ENCODE measurements at regions not wholly inside any gene's neighbourhood (a gene's known extent, or its start where the extent isn't known, plus 50 kb on each side); places are given as distances from the start of the nearest gene placed in this dataset.

DNA sequence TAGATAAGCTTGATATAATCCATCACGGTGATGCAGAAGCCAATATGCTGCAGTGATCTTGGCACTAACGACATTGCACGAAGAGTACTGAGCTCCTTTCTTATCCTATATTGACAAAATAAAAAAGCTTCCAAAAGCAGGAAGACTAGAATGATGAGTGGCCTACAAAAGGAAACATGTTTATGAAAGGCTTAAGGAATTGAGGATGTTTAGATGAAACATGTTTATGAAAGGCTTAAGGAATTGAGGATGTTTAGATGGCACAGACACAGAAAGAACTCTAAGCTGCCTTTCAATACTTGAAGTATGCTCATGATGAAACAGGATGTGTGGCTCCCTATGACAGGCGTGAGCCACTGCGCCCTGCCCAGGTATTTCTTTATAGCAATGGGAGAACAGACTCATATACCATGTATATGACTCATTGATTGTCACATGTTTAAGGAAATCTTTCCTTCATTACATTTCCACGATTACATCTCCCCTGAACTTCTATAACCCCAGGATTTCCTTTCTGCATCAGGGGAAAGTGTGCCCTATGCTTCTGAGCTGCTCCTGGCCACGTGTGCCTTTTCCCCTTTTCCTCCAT is 690.8 kb upstream of the ARGLU1 start:
- TF ChIP-seq, protein P1, sequence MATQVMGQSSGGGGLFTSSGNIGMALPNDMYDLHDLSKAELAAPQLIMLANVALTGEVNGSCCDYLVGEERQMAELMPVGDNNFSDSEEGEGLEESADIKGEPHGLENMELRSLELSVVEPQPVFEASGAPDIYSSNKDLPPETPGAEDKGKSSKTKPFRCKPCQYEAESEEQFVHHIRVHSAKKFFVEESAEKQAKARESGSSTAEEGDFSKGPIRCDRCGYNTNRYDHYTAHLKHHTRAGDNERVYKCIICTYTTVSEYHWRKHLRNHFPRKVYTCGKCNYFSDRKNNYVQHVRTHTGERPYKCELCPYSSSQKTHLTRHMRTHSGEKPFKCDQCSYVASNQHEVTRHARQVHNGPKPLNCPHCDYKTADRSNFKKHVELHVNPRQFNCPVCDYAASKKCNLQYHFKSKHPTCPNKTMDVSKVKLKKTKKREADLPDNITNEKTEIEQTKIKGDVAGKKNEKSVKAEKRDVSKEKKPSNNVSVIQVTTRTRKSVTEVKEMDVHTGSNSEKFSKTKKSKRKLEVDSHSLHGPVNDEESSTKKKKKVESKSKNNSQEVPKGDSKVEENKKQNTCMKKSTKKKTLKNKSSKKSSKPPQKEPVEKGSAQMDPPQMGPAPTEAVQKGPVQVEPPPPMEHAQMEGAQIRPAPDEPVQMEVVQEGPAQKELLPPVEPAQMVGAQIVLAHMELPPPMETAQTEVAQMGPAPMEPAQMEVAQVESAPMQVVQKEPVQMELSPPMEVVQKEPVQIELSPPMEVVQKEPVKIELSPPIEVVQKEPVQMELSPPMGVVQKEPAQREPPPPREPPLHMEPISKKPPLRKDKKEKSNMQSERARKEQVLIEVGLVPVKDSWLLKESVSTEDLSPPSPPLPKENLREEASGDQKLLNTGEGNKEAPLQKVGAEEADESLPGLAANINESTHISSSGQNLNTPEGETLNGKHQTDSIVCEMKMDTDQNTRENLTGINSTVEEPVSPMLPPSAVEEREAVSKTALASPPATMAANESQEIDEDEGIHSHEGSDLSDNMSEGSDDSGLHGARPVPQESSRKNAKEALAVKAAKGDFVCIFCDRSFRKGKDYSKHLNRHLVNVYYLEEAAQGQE (IDR thresholded peaks at IDR 0.05; ENCODE audit: low read depth, low read length), result no peak
- no peak for TF ChIP-seq SIN3A (IDR thresholded peaks at IDR 0.05; ENCODE audit: borderline replicate concordance, low read depth, low read length)
- no peak for TF ChIP-seq RAD21 (IDR thresholded peaks at IDR 0.05; ENCODE audit: low read length)
- TF ChIP-seq, protein P2, sequence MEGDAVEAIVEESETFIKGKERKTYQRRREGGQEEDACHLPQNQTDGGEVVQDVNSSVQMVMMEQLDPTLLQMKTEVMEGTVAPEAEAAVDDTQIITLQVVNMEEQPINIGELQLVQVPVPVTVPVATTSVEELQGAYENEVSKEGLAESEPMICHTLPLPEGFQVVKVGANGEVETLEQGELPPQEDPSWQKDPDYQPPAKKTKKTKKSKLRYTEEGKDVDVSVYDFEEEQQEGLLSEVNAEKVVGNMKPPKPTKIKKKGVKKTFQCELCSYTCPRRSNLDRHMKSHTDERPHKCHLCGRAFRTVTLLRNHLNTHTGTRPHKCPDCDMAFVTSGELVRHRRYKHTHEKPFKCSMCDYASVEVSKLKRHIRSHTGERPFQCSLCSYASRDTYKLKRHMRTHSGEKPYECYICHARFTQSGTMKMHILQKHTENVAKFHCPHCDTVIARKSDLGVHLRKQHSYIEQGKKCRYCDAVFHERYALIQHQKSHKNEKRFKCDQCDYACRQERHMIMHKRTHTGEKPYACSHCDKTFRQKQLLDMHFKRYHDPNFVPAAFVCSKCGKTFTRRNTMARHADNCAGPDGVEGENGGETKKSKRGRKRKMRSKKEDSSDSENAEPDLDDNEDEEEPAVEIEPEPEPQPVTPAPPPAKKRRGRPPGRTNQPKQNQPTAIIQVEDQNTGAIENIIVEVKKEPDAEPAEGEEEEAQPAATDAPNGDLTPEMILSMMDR (IDR thresholded peaks at IDR 0.05), result no peak
- TF ChIP-seq TAF1 (IDR thresholded peaks at IDR 0.05; ENCODE audit: borderline replicate concordance, low read depth, low read length), result no peak
- TF ChIP-seq RCOR1 (IDR thresholded peaks at IDR 0.05; ENCODE audit: low read length), result no peak
- no peak for TF ChIP-seq TCF12 (IDR thresholded peaks at IDR 0.05)
- TF ChIP-seq, protein P3, sequence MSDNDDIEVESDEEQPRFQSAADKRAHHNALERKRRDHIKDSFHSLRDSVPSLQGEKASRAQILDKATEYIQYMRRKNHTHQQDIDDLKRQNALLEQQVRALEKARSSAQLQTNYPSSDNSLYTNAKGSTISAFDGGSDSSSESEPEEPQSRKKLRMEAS (IDR thresholded peaks at IDR 0.05; ENCODE audit: low read depth), result no peak
- TF ChIP-seq POLR2AphosphoS5 (IDR thresholded peaks at IDR 0.05; ENCODE audit: low read depth, low read length), result no peak
